Fibroblast of mammary gland (primary cell): ENCODE measurements at regions not wholly inside any gene's neighbourhood (a gene's known extent, or its start where the extent isn't known, plus 50 kb on each side); places are given as distances from the start of the nearest gene placed in this dataset.
A peak's percentile ranks its signal among the peaks of the same experiment; 100 is the strongest.

Experiments
- DNase-seq: peaks from one replicate; pipeline ENCODE4 v3.0.0-alpha.2; 2010; ENCODE audit warnings: low read depth
- H3K4me3 ChIP-seq: 2 replicates; pipeline ENCODE4 v1.5.1; 2011; ENCODE audit warnings: low read depth, mild to moderate bottlenecking, low read length, moderate library complexity; ENCODE audit not compliant: control insufficient read depth
- TF ChIP-seq, protein P1 (sequence below): conservative IDR thresholded peaks from 2 replicates; pipeline ENCODE4 v1.5.1; 2011; ENCODE audit warnings: low read depth, low read length, inconsistent platforms; ENCODE audit not compliant: control insufficient read depth, insufficient read depth

DNA sequence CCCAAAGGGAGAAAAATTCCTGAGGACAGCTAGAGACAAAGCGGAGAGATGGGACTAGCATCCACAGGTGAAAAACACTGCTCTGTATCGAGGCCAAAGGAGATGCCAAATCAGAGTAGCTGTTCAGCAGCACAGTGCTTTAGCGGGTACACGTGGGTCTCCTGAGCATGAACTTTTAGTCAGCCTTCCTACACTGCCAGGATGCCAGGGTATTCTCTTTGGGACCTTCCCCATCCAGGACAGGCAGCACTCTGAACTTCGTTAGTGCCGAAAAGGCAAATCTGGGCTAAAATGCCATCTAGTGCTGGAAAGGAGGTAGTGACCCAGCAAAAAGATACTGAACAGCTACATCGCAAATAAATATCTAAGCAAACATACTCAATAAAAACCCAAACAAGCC is 64.9 kb downstream of the C6orf58 start:
- TF ChIP-seq, protein P1, sequence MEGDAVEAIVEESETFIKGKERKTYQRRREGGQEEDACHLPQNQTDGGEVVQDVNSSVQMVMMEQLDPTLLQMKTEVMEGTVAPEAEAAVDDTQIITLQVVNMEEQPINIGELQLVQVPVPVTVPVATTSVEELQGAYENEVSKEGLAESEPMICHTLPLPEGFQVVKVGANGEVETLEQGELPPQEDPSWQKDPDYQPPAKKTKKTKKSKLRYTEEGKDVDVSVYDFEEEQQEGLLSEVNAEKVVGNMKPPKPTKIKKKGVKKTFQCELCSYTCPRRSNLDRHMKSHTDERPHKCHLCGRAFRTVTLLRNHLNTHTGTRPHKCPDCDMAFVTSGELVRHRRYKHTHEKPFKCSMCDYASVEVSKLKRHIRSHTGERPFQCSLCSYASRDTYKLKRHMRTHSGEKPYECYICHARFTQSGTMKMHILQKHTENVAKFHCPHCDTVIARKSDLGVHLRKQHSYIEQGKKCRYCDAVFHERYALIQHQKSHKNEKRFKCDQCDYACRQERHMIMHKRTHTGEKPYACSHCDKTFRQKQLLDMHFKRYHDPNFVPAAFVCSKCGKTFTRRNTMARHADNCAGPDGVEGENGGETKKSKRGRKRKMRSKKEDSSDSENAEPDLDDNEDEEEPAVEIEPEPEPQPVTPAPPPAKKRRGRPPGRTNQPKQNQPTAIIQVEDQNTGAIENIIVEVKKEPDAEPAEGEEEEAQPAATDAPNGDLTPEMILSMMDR, result peak; percentile 78
- H3K4me3 ChIP-seq, result no peak overlapping the region
- peak; percentile 48 for DNase-seq
